ENCODE measurements at regions not wholly inside any gene's neighbourhood (a gene's known extent, or its start where the extent isn't known, plus 50 kb on each side); places are given as distances from the start of the nearest gene placed in this dataset.

- DNase-seq (ENCODE audit: low read depth), result no peak
- TF ChIP-seq CTCF (conservative IDR thresholded peaks at IDR 0.05; ENCODE audit: low read depth, low read length), result no peak
- no peak overlapping the region for H3K4me3 ChIP-seq (ENCODE audit: low read depth, low read length)
Observed at GRCh38 chr2:219782737-219783348, 155.4 kb downstream of the SLC4A3 start.

- no peak for TF ChIP-seq CTCF (conservative IDR thresholded peaks at IDR 0.05; ENCODE audit: low read depth, low read length)
- peak; percentile 2 for DNase-seq (ENCODE audit: low read depth)
- no peak overlapping the region for H3K4me3 ChIP-seq (ENCODE audit: low read depth, low read length)
Observed at GRCh38 chr2:219783359-219783975, 156.0 kb downstream of the SLC4A3 start.

GRCh38 chr2:219784178-219784577, 156.7 kb downstream of the SLC4A3 start:
- no peak for TF ChIP-seq CTCF (conservative IDR thresholded peaks at IDR 0.05; ENCODE audit: low read depth, low read length)
- no peak overlapping the region for H3K4me3 ChIP-seq (ENCODE audit: low read depth, low read length)
- no peak for DNase-seq (ENCODE audit: low read depth)

- H3K4me3 ChIP-seq (ENCODE audit: low read depth, low read length), result no peak overlapping the region
- TF ChIP-seq CTCF (conservative IDR thresholded peaks at IDR 0.05; ENCODE audit: low read depth, low read length), result no peak
- DNase-seq (ENCODE audit: low read depth), result no peak
Observed at GRCh38 chr2:219789476-219789875, 162.0 kb downstream of the SLC4A3 start.

GRCh38 chr2:219792446-219792845, 165.0 kb downstream of the SLC4A3 start:
- DNase-seq (ENCODE audit: low read depth), result no peak
- H3K4me3 ChIP-seq (ENCODE audit: low read depth, low read length), result no peak overlapping the region
- no peak for TF ChIP-seq CTCF (conservative IDR thresholded peaks at IDR 0.05; ENCODE audit: low read depth, low read length)

GRCh38 chr2:219798430-219798829, 171.0 kb downstream of the SLC4A3 start:
- no peak for TF ChIP-seq CTCF (conservative IDR thresholded peaks at IDR 0.05; ENCODE audit: low read depth, low read length)
- DNase-seq (ENCODE audit: low read depth), result no peak

GRCh38 chr2:219803294-219803693, 175.9 kb downstream of the SLC4A3 start:
- TF ChIP-seq CTCF (conservative IDR thresholded peaks at IDR 0.05; ENCODE audit: low read depth, low read length), result no peak
- no peak overlapping the region for H3K4me3 ChIP-seq (ENCODE audit: low read depth, low read length)
- DNase-seq (ENCODE audit: low read depth), result peak; percentile 17

More at GRCh38 chr2:219798430-219798829, 171.0 kb downstream of the SLC4A3 start:
- no peak overlapping the region for H3K4me3 ChIP-seq (ENCODE audit: low read depth, low read length)

All from choroid plexus epithelial cell (primary cell).